OCI-LY1 (cell line): ENCODE measurements at regions not wholly inside any gene's neighbourhood (a gene's known extent, or its start where the extent isn't known, plus 50 kb on each side); places are given as distances from the start of the nearest gene placed in this dataset.

Experiments
- H2AFZ ChIP-seq: fragments of 200-600 bp; sonication (generic), shearing (Covaris generic); 2 replicates; pipeline ENCODE4 v1.6.0; 2014; ENCODE audit warnings: antibody characterized with exemption, mild to moderate bottlenecking, low read length
- H3F3A ChIP-seq: fragments of 200-600 bp; sonication (generic), shearing (Covaris generic); 2 replicates; pipeline ENCODE4 v1.6.0; 2014; ENCODE audit warnings: mild to moderate bottlenecking, antibody characterized with exemption, low read length, moderate library complexity; ENCODE audit not compliant: insufficient read depth
- H3K27ac ChIP-seq: fragments of 200-600 bp; sonication (generic); 2 replicates; pipeline ENCODE4 v1.5.1; 2014; ENCODE audit warnings: low read length, mixed run types, mild to moderate bottlenecking, low read depth; ENCODE audit not compliant: poor library complexity, severe bottlenecking
- H3K27me3 ChIP-seq: fragments of 200-600 bp; sonication (generic); 2 replicates; pipeline ENCODE4 v1.6.0; 2014; ENCODE audit warnings: antibody characterized with exemption, mild to moderate bottlenecking, low read length, moderate library complexity; ENCODE audit not compliant: insufficient read depth
- H3K36me3 ChIP-seq: fragments of 200-600 bp; sonication (generic); 2 replicates; pipeline ENCODE4 v1.6.1; 2014; ENCODE audit warnings: mild to moderate bottlenecking, antibody characterized with exemption, low read length, moderate library complexity, mixed read lengths; ENCODE audit not compliant: insufficient read depth
- H3K4me1 ChIP-seq: fragments of 200-600 bp; sonication (generic); 2 replicates; pipeline ENCODE4 v1.5.1; 2014; ENCODE audit warnings: mild to moderate bottlenecking, low read length, moderate library complexity; ENCODE audit not compliant: insufficient read depth, severe bottlenecking
- H3K4me2 ChIP-seq: fragments of 200-600 bp; sonication (generic), shearing (Covaris generic); 2 replicates; pipeline ENCODE4 v1.6.1; 2014; ENCODE audit warnings: low read length
- H3K4me3 ChIP-seq: fragments of 200-600 bp; sonication (generic); 2 replicates; pipeline ENCODE4 v1.5.1; 2014; ENCODE audit warnings: low read length, low read depth, mild to moderate bottlenecking, mixed read lengths; ENCODE audit not compliant: poor library complexity, severe bottlenecking
- H3K79me2 ChIP-seq: fragments of 200-600 bp; shearing (Covaris generic); 2 replicates; pipeline ENCODE4 v1.6.1; 2016; ENCODE audit warnings: mixed run types, low read length, mixed read lengths; ENCODE audit not compliant: insufficient read depth
- H3K9ac ChIP-seq: fragments of 200-600 bp; sonication (generic), shearing (Covaris generic); 2 replicates; pipeline ENCODE4 v1.6.1; 2014; ENCODE audit warnings: mild to moderate bottlenecking, low read length, mixed read lengths
- H3K9me2 ChIP-seq: fragments of 200-600 bp; sonication (generic), shearing (Covaris generic); 2 replicates; pipeline ENCODE4 v1.6.1; 2014; ENCODE audit warnings: low read depth, mild to moderate bottlenecking, low read length, mixed read lengths
- H3K9me3 ChIP-seq: fragments of 200-600 bp; shearing (Covaris generic); 2 replicates; pipeline ENCODE4 v1.6.1; 2014; ENCODE audit warnings: low read length, mixed read lengths
- H4K20me1 ChIP-seq: fragments of 200-600 bp; sonication (generic), shearing (Covaris generic); 2 replicates; pipeline ENCODE4 v1.6.0; 2016; ENCODE audit warnings: mild to moderate bottlenecking, low read length; ENCODE audit not compliant: insufficient read depth
- CTCF ChIP-seq: fragments of 200-600 bp; sonication (generic), shearing (Covaris generic); IDR thresholded peaks from 2 replicates; pipeline ENCODE4 v1.5.1; 2017; ENCODE audit warnings: mild to moderate bottlenecking, antibody characterized with exemption, low read length, moderate library complexity, mixed read lengths
- EZH2 ChIP-seq: fragments of 200-600 bp; sonication (generic), shearing (Covaris generic); IDR thresholded peaks from 2 replicates; pipeline ENCODE4 v1.8.0; 2017; ENCODE audit warnings: borderline replicate concordance, mixed run types, mild to moderate bottlenecking, antibody characterized with exemption, low read length, moderate library complexity, mixed read lengths

DNA sequence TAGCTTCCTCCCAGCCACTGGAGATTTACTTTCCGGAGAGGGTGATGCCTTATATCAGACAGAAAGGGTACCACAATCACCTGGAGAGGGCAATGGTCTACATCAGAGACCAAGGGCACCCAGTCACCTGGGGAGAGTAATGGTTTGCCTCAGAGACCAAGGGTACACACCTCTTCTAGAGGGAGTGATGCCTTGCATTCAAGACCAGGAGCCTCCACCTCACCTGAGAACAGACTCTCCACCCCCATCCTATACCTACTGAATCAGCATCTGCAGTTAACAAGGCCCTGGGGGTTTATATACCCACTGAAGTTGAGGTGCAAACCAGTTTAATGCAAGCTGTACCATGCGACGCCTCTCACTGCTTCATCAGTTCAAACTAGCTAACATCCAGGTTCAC, 270.2 kb upstream of the IGFBP3 start:
- Histone ChIP-seq H3K4me3 (no peak overlapping the region), H3K27ac (no peak overlapping the region), H3K9ac (no peak overlapping the region), H3K79me2 (no peaks in the 10 kb centered on the region), H3K9me2 (no peaks in the 10 kb centered on the region), H2AFZ (no peak overlapping the region), H4K20me1 (no peaks in the 10 kb centered on the region), H3K4me1 (no peaks in the 10 kb centered on the region), H3F3A (no peaks in the 10 kb centered on the region), H3K4me2 (no peak overlapping the region), H3K36me3 (no peaks in the 10 kb centered on the region), H3K9me3 (no peaks in the 10 kb centered on the region), H3K27me3 (no peaks in the 10 kb centered on the region)
- TF ChIP-seq EZH2 (no peak), CTCF (no peak)

GRCh38 chr7:46189255-46189790, 268.3 kb upstream of the IGFBP3 start:
- Histone ChIP-seq H3F3A (no peaks in the 10 kb centered on the region), H2AFZ (no peak overlapping the region), H3K9me2 (no peaks in the 10 kb centered on the region), H3K9me3 (no peaks in the 10 kb centered on the region), H3K4me1 (no peaks in the 10 kb centered on the region), H3K4me2 (no peak overlapping the region), H3K9ac (no peak overlapping the region), H3K36me3 (no peaks in the 10 kb centered on the region), H3K4me3 (no peak overlapping the region), H3K79me2 (no peaks in the 10 kb centered on the region), H4K20me1 (no peaks in the 10 kb centered on the region), H3K27ac (no peak overlapping the region), H3K27me3 (no peaks in the 10 kb centered on the region)
- no peak for TF ChIP-seq EZH2

GRCh38 chr7:46186131-46186530, 265.1 kb upstream of the IGFBP3 start:
- Histone ChIP-seq H3K27ac (no peak overlapping the region), H4K20me1 (no peaks in the 10 kb centered on the region), H3K79me2 (no peaks in the 10 kb centered on the region), H3K36me3 (no peaks in the 10 kb centered on the region), H3K27me3 (no peaks in the 10 kb centered on the region), H3F3A (no peaks in the 10 kb centered on the region), H3K4me1 (no peaks in the 10 kb centered on the region), H3K9me2 (no peaks in the 10 kb centered on the region), H2AFZ (no peak overlapping the region), H3K4me2 (no peak overlapping the region), H3K9ac (no peak overlapping the region), H3K4me3 (no peak overlapping the region), H3K9me3 (no peaks in the 10 kb centered on the region)
- TF ChIP-seq CTCF (no peak), EZH2 (no peak)

GRCh38 chr7:46179061-46179610, 258.1 kb upstream of the IGFBP3 start:
- H3K9ac ChIP-seq, result no peak overlapping the region
- H3K79me2 ChIP-seq, result no peaks in the 10 kb centered on the region
- H3K4me2 ChIP-seq, result no peak overlapping the region
- no peaks in the 10 kb centered on the region for H3K27me3 ChIP-seq
- H3K4me1 ChIP-seq, result no peaks in the 10 kb centered on the region
- no peak overlapping the region for H3K27ac ChIP-seq
- no peak overlapping the region for H3K4me3 ChIP-seq
- H3K9me2 ChIP-seq, result no peaks in the 10 kb centered on the region
- H2AFZ ChIP-seq, result no peak overlapping the region
- no peaks in the 10 kb centered on the region for H4K20me1 ChIP-seq
- TF ChIP-seq EZH2 (no peak), CTCF (no peak)
- no peaks in the 10 kb centered on the region for H3K9me3 ChIP-seq
- no peaks in the 10 kb centered on the region for H3K36me3 ChIP-seq
- H3F3A ChIP-seq, result no peaks in the 10 kb centered on the region
